ENCODE measurements at regions not wholly inside any gene's neighbourhood (a gene's known extent, or its start where the extent isn't known, plus 50 kb on each side); places are given as distances from the start of the nearest gene placed in this dataset.
"Not testable (repeated sequence)": the region's sequence is repeated elsewhere in the genome, so short reads cannot be mapped to it uniquely, and the experiment has no call there.

GRCh38 chr6:74573613-74574012 is 632.2 kb downstream of the COL12A1 start:
- Histone ChIP-seq H3K9ac (ENCODE audit: insufficient read length, low read depth) (no peak overlapping the region), H3K27me3 (ENCODE audit: insufficient read depth, insufficient read length) (no peaks in the 10 kb centered on the region), H3K36me3 (ENCODE audit: insufficient read depth, insufficient read length, low read length) (no peaks in the 10 kb centered on the region), H3K4me1 (ENCODE audit: insufficient read depth, insufficient read length) (no peaks in the 10 kb centered on the region), H3K4me3 (ENCODE audit: insufficient read length, low read depth) (no peak overlapping the region), H3K9me3 (ENCODE audit: insufficient read depth, low read length) (no peaks in the 10 kb centered on the region)
- TF ChIP-seq YY1 (IDR thresholded peaks at IDR 0.05; ENCODE audit: insufficient read depth, insufficient read length): no peak
- TF ChIP-seq ZNF274 (IDR thresholded peaks at IDR 0.05; ENCODE audit: low read depth, low read length): no peak
- no peak for TF ChIP-seq SUZ12 (IDR thresholded peaks at IDR 0.05; ENCODE audit: extremely low read depth, insufficient read depth, insufficient read length)
- DNase-seq (ENCODE audit: low read depth, low spot score): no peak

GRCh38 chr6:74570044-74570443 is 635.8 kb downstream of the COL12A1 start:
- no peak for DNase-seq (ENCODE audit: low read depth, low spot score)
- H3K27me3 ChIP-seq (ENCODE audit: insufficient read depth, insufficient read length): no peaks in the 10 kb centered on the region
- no peak for TF ChIP-seq ZNF274 (IDR thresholded peaks at IDR 0.05; ENCODE audit: low read depth, low read length)
- TF ChIP-seq YY1 (IDR thresholded peaks at IDR 0.05; ENCODE audit: insufficient read depth, insufficient read length): no peak
- no peak for TF ChIP-seq SUZ12 (IDR thresholded peaks at IDR 0.05; ENCODE audit: extremely low read depth, insufficient read depth, insufficient read length)
- H3K4me1 ChIP-seq (ENCODE audit: insufficient read depth, insufficient read length): no peaks in the 10 kb centered on the region
- no peaks in the 10 kb centered on the region for H3K36me3 ChIP-seq (ENCODE audit: insufficient read depth, insufficient read length, low read length)
- no peak overlapping the region for H3K4me3 ChIP-seq (ENCODE audit: insufficient read length, low read depth)
- H3K9ac ChIP-seq (ENCODE audit: insufficient read length, low read depth): no peak overlapping the region
- H3K9me3 ChIP-seq (ENCODE audit: insufficient read depth, low read length): no peaks in the 10 kb centered on the region

GRCh38 chr6:74568861-74569260 is 637.0 kb downstream of the COL12A1 start:
- H3K4me1 ChIP-seq (ENCODE audit: insufficient read depth, insufficient read length): no peaks in the 10 kb centered on the region
- H3K9ac ChIP-seq (ENCODE audit: insufficient read length, low read depth): no peak overlapping the region
- no peak overlapping the region for H3K4me3 ChIP-seq (ENCODE audit: insufficient read length, low read depth)
- no peak for TF ChIP-seq YY1 (IDR thresholded peaks at IDR 0.05; ENCODE audit: insufficient read depth, insufficient read length)
- TF ChIP-seq ZNF274 (IDR thresholded peaks at IDR 0.05; ENCODE audit: low read depth, low read length): no peak
- TF ChIP-seq SUZ12 (IDR thresholded peaks at IDR 0.05; ENCODE audit: extremely low read depth, insufficient read depth, insufficient read length): no peak
- H3K27me3 ChIP-seq (ENCODE audit: insufficient read depth, insufficient read length): no peaks in the 10 kb centered on the region
- no peak for DNase-seq (ENCODE audit: low read depth, low spot score)
- H3K36me3 ChIP-seq (ENCODE audit: insufficient read depth, insufficient read length, low read length): no peaks in the 10 kb centered on the region
- H3K9me3 ChIP-seq (ENCODE audit: insufficient read depth, low read length): no peaks in the 10 kb centered on the region

GRCh38 chr6:74567923-74568290 is 637.9 kb downstream of the COL12A1 start:
- not testable (repeated sequence) for H3K4me3 ChIP-seq (ENCODE audit: insufficient read length, low read depth); H3K9me3 ChIP-seq (ENCODE audit: insufficient read depth, low read length); H3K4me1 ChIP-seq (ENCODE audit: insufficient read depth, insufficient read length); H3K36me3 ChIP-seq (ENCODE audit: insufficient read depth, insufficient read length, low read length); H3K9ac ChIP-seq (ENCODE audit: insufficient read length, low read depth); H3K27me3 ChIP-seq (ENCODE audit: insufficient read depth, insufficient read length); DNase-seq (ENCODE audit: low read depth, low spot score)

- no peak overlapping the region for H3K9ac ChIP-seq (ENCODE audit: insufficient read length, low read depth)
- no peaks in the 10 kb centered on the region for H3K36me3 ChIP-seq (ENCODE audit: insufficient read depth, insufficient read length, low read length)
- no peaks in the 10 kb centered on the region for H3K4me1 ChIP-seq (ENCODE audit: insufficient read depth, insufficient read length)
- H3K9me3 ChIP-seq (ENCODE audit: insufficient read depth, low read length): no peaks in the 10 kb centered on the region
- DNase-seq (ENCODE audit: low read depth, low spot score): no peak
- TF ChIP-seq ZNF274 (IDR thresholded peaks at IDR 0.05; ENCODE audit: low read depth, low read length) (no peak), YY1 (IDR thresholded peaks at IDR 0.05; ENCODE audit: insufficient read depth, insufficient read length) (no peak)
- H3K4me3 ChIP-seq (ENCODE audit: insufficient read length, low read depth): no peak overlapping the region
- H3K27me3 ChIP-seq (ENCODE audit: insufficient read depth, insufficient read length): no peaks in the 10 kb centered on the region
These were observed 638.5 kb downstream of the COL12A1 start for GRCh38 chr6:74567281-74567922.

GRCh38 chr6:74557236-74557635 is 648.6 kb downstream of the COL12A1 start:
- no peak for DNase-seq (ENCODE audit: low read depth, low spot score)
- H3K36me3 ChIP-seq (ENCODE audit: insufficient read depth, insufficient read length, low read length): no peaks in the 10 kb centered on the region
- no peak overlapping the region for H3K4me3 ChIP-seq (ENCODE audit: insufficient read length, low read depth)
- H3K9ac ChIP-seq (ENCODE audit: insufficient read length, low read depth): no peak overlapping the region
- no peaks in the 10 kb centered on the region for H3K27me3 ChIP-seq (ENCODE audit: insufficient read depth, insufficient read length)
- no peaks in the 10 kb centered on the region for H3K9me3 ChIP-seq (ENCODE audit: insufficient read depth, low read length)
- TF ChIP-seq SUZ12 (IDR thresholded peaks at IDR 0.05; ENCODE audit: extremely low read depth, insufficient read depth, insufficient read length) (no peak), ZNF274 (IDR thresholded peaks at IDR 0.05; ENCODE audit: low read depth, low read length) (no peak)
- H3K4me1 ChIP-seq (ENCODE audit: insufficient read depth, insufficient read length): no peaks in the 10 kb centered on the region

- Histone ChIP-seq H3K27me3 (ENCODE audit: insufficient read depth, insufficient read length) (no peaks in the 10 kb centered on the region), H3K4me1 (ENCODE audit: insufficient read depth, insufficient read length) (no peaks in the 10 kb centered on the region), H3K36me3 (ENCODE audit: insufficient read depth, insufficient read length, low read length) (no peaks in the 10 kb centered on the region), H3K4me3 (ENCODE audit: insufficient read length, low read depth) (no peak overlapping the region), H3K9me3 (ENCODE audit: insufficient read depth, low read length) (no peaks in the 10 kb centered on the region), H3K9ac (ENCODE audit: insufficient read length, low read depth) (no peak overlapping the region)
- no peak for DNase-seq (ENCODE audit: low read depth, low spot score)
- no peak for TF ChIP-seq ZNF274 (IDR thresholded peaks at IDR 0.05; ENCODE audit: low read depth, low read length)
- no peak for TF ChIP-seq SUZ12 (IDR thresholded peaks at IDR 0.05; ENCODE audit: extremely low read depth, insufficient read depth, insufficient read length)
- no peak for TF ChIP-seq YY1 (IDR thresholded peaks at IDR 0.05; ENCODE audit: insufficient read depth, insufficient read length)
These were observed 651.8 kb downstream of the COL12A1 start for GRCh38 chr6:74554041-74554440.

GRCh38 chr6:74551896-74552295 is 654.0 kb downstream of the COL12A1 start:
- no peak for DNase-seq (ENCODE audit: low read depth, low spot score)
- Histone ChIP-seq H3K27me3 (ENCODE audit: insufficient read depth, insufficient read length) (no peaks in the 10 kb centered on the region), H3K9ac (ENCODE audit: insufficient read length, low read depth) (no peak overlapping the region), H3K4me1 (ENCODE audit: insufficient read depth, insufficient read length) (no peaks in the 10 kb centered on the region), H3K36me3 (ENCODE audit: insufficient read depth, insufficient read length, low read length) (no peaks in the 10 kb centered on the region), H3K4me3 (ENCODE audit: insufficient read length, low read depth) (no peak overlapping the region), H3K9me3 (ENCODE audit: insufficient read depth, low read length) (no peaks in the 10 kb centered on the region)
- TF ChIP-seq YY1 (IDR thresholded peaks at IDR 0.05; ENCODE audit: insufficient read depth, insufficient read length) (no peak), SUZ12 (IDR thresholded peaks at IDR 0.05; ENCODE audit: extremely low read depth, insufficient read depth, insufficient read length) (no peak), ZNF274 (IDR thresholded peaks at IDR 0.05; ENCODE audit: low read depth, low read length) (no peak)

Data from NT2/D1 (cell line).